Activated CD8-positive, alpha-beta T cell treated with anti-CD3 and anti-CD28 coated beads for 36 hours (primary cell): ENCODE measurements at regions not wholly inside any gene's neighbourhood (a gene's known extent, or its start where the extent isn't known, plus 50 kb on each side); places are given as distances from the start of the nearest gene placed in this dataset.
"Not testable (repeated sequence)": the region's sequence is repeated elsewhere in the genome, so short reads cannot be mapped to it uniquely, and the experiment has no call there.

Experiments used
- ATAC-seq: fragments of 200-7000 bp; cut with Tn5 transposase; one replicate; pipeline ENCODE4 v1.10.0; 2021; ENCODE audit warnings: mild to moderate bottlenecking, moderate library complexity
- CTCF ChIA-PET: fragments of 350-600 bp; sonication (Branson Sonifier 250); formaldehyde crosslinking; loops from one replicate; lab custom pipeline; 2021; ENCODE audit warnings: antibody characterized with exemption; lab: Charles Lee
- POLR2A ChIA-PET: fragments of 350-600 bp; sonication (Branson Sonifier 250); formaldehyde crosslinking; loops from one replicate; lab custom pipeline; 2021; ENCODE audit warnings: antibody characterized with exemption; lab: Charles Lee
- DNase-seq: peaks from one replicate; pipeline ENCODE4 v3.0.0-alpha.2; 2020
- H3K27ac Mint-ChIP-seq: one replicate; pipeline ENCODE4 v1.8.0; 2021; ENCODE audit warnings: mild to moderate bottlenecking, mixed read lengths
- H3K27me3 Mint-ChIP-seq: one replicate; pipeline ENCODE4 v1.8.0; 2021; ENCODE audit warnings: mixed read lengths
- H3K36me3 Mint-ChIP-seq: one replicate; pipeline ENCODE4 v1.8.0; 2021; ENCODE audit warnings: low read depth, mixed read lengths
- H3K4me1 Mint-ChIP-seq: one replicate; pipeline ENCODE4 v1.8.0; 2021; ENCODE audit warnings: low read depth, mixed read lengths
- H3K4me3 Mint-ChIP-seq: one replicate; pipeline ENCODE4 v1.8.0; 2021; ENCODE audit warnings: mild to moderate bottlenecking, moderate library complexity, mixed read lengths
- H3K9me3 Mint-ChIP-seq: one replicate; pipeline ENCODE4 v1.8.0; 2021; ENCODE audit warnings: mixed read lengths
- intact Hi-C: fragments of 100-400 bp; cut with micrococcal nuclease; formaldehyde crosslinking; loops from one replicate; pipeline ENCODE4 v1.10.0; 2022
- TF ChIP-seq, protein P1 (sequence below): fragments of 200-600 bp; IDR thresholded peaks from one replicate; pipeline ENCODE4 v1.8.0; 2022; ENCODE audit warnings: antibody characterized with exemption, mild to moderate bottlenecking

DNA sequence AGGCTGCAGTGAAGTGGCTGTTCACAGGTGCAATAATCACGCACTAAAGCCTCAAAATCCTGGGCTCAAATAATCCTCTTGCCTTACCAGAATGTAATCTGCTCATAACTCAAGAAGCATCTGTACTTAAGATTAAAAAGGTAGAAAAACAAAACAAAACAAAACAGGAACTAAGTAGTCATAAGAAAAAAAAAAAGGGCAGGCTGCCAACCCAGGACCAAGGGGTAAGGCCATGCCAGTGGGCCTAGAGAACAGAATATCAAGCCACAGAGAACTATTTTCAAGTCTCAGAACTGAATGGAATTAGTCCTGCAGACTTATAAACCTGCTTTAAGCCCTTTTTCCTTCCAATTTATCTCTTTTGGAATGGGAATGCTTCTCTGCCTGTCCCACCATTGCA lies 64.8 kb upstream of the TBC1D3K start:
- intact Hi-C loops = no loop called here
- peaks cover 2% of the 10 kb centered on the region for H3K4me1 Mint-ChIP-seq
- ATAC-seq (no peak), DNase-seq (no peak)
- peaks cover 11% of the 10 kb centered on the region for H3K9me3 Mint-ChIP-seq
- ChIA-PET POLR2A (no interaction called here), CTCF (no interaction called here)
- TF ChIP-seq, protein P1, sequence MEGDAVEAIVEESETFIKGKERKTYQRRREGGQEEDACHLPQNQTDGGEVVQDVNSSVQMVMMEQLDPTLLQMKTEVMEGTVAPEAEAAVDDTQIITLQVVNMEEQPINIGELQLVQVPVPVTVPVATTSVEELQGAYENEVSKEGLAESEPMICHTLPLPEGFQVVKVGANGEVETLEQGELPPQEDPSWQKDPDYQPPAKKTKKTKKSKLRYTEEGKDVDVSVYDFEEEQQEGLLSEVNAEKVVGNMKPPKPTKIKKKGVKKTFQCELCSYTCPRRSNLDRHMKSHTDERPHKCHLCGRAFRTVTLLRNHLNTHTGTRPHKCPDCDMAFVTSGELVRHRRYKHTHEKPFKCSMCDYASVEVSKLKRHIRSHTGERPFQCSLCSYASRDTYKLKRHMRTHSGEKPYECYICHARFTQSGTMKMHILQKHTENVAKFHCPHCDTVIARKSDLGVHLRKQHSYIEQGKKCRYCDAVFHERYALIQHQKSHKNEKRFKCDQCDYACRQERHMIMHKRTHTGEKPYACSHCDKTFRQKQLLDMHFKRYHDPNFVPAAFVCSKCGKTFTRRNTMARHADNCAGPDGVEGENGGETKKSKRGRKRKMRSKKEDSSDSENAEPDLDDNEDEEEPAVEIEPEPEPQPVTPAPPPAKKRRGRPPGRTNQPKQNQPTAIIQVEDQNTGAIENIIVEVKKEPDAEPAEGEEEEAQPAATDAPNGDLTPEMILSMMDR = no peak
- no peak overlapping the region for H3K4me3 Mint-ChIP-seq
- H3K36me3 Mint-ChIP-seq = peaks cover 5% of the 10 kb centered on the region
- H3K27me3 Mint-ChIP-seq = peaks cover 13% of the 10 kb centered on the region
- no peak overlapping the region for H3K27ac Mint-ChIP-seq

DNA sequence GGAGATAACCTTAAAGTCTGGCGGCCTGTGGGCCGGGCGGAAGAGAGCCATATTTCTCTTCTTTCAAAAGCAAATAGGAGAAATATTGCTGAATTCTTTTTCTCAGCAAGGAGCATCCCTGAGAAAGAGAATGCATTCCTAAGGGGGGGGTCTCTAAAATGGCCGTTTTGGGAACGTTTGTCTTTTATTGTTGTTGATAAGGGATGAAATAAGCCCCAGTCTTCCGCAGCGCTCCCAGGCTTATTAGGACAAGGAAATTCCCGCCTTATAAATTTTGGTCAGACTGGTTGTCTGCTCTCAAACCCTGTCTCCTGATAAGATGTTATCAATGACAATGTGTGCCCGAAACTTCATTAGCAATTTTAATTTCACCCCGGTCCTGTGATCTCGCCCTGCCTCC lies 65.8 kb upstream of the TBC1D3K start:
- H3K4me1 Mint-ChIP-seq, H3K27me3 Mint-ChIP-seq, DNase-seq, POLR2A ChIA-PET, CTCF ChIA-PET, ATAC-seq, H3K4me3 Mint-ChIP-seq, intact Hi-C loops, H3K27ac Mint-ChIP-seq, H3K36me3 Mint-ChIP-seq: not testable (repeated sequence)
- peaks cover 11% of the 10 kb centered on the region for H3K9me3 Mint-ChIP-seq

DNA sequence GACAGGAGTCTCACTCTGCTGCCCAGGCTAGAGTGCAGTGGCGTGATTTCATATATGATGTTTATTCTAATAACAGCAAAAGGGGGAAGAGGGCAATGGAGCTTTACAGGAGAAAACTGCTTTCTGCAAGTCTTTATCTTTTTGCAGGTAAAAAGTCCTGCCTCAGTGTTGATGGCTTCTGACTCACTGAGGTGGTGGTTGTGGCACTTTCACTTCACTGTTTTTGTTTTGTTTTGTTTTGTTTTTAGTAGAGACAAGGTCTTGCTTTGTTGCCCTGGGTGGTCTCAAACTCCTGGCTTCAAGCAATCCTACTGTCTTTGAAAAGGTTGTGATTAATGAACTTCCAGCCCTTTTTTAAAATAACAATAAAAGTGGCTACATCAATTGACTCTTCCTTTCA lies 68.0 kb upstream of the TBC1D3K start:
- TF ChIP-seq, protein P1 = no peak
- ATAC-seq = no peak
- no peak overlapping the region for H3K4me3 Mint-ChIP-seq
- H3K9me3 Mint-ChIP-seq = peaks cover 11% of the 10 kb centered on the region
- intact Hi-C loops = no loop called here
- DNase-seq = no peak
- H3K36me3 Mint-ChIP-seq = peaks cover 5% of the 10 kb centered on the region
- peaks cover 5% of the 10 kb centered on the region for H3K4me1 Mint-ChIP-seq
- no peak overlapping the region for H3K27ac Mint-ChIP-seq
- ChIA-PET CTCF (no interaction called here), POLR2A (no interaction called here)
- peaks cover 8% of the 10 kb centered on the region for H3K27me3 Mint-ChIP-seq

DNA sequence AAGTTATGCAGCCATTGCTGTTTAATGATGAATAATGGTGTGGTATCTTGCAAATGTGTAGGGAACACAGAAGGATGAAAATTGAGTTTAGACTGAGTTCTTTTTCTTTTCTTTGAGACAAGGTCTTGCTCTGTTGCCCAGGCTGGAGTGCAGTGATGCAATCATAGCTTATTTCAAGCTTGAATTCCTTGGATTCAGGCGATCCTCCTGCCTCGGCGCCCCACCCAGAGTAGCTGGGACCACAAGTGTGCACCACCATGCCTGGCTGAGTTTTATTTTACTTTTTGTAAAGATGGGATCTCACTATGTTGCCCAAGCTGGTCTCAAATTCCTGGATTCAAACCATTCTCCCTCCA lies 74.6 kb upstream of the TBC1D3K start:
- intact Hi-C loops = no loop called here
- no peak overlapping the region for H3K27ac Mint-ChIP-seq
- TF ChIP-seq, protein P1 = no peak
- no peaks in the 10 kb centered on the region for H3K9me3 Mint-ChIP-seq
- peaks cover 5% of the 10 kb centered on the region for H3K27me3 Mint-ChIP-seq
- DNase-seq (no peak), ATAC-seq (no peak)
- POLR2A ChIA-PET = no interaction called here
- no peak overlapping the region for H3K4me3 Mint-ChIP-seq
- H3K4me1 Mint-ChIP-seq = peaks cover 25% of the 10 kb centered on the region
- H3K36me3 Mint-ChIP-seq = no peaks in the 10 kb centered on the region
- CTCF ChIA-PET = interaction anchor here (1.0 kb wide), 1 partner anchor 17 kb away, joined by 3 read pairs; no protein-coding TSS in a partner anchor

DNA sequence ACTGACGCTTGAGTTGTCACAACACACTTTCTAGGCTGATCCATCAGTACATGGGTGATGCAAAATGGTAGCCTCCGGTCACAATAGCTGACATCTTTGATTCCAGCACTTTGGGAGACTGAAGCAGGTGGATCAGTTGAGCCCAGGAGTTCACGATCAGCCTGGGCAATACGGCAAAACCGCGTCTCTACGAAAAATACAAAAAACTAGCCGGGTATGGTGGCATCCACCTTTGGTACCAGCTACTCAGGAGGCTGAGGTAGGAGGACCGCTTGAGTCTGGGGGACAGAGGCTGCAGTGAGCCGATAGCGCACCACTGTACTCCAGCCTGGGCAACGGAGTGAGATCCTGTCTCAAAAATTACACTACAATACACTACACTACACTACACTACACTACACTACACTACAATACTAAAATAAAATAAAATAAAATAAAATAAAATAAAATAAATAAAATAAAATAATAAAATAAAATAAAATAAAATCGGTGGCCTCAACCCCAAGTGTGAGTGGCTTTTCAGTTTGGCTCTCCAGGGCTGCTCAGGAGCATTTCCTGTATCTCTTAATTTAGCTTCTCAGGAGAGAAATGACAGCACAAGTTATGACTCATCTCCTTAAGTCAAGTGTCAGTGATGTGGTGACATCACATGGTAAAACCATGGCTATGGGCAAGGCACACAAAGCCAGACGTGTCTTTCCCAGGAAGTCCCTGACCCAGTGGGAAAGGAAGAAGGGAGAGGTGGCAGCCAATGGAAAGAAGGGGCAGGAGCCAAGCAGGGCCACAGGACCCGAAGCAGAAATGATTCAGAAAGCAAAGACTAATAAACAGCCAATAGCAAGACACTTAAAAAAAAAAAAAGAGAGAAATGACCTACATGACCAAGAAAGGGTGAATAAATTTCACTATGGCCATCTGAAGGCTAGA lies 75.3 kb upstream of the TBC1D3K start:
- TF ChIP-seq, protein P1 = no peak
- no peaks in the 10 kb centered on the region for H3K9me3 Mint-ChIP-seq
- peaks cover 5% of the 10 kb centered on the region for H3K27me3 Mint-ChIP-seq
- ATAC-seq (peak; percentile 83), DNase-seq (peak; percentile 54)
- H3K4me3 Mint-ChIP-seq = no peak overlapping the region
- intact Hi-C loops = no loop called here
- ChIA-PET POLR2A (interaction anchor here (0.6 kb wide), 1 partner anchor 79 kb away, joined by 3 read pairs; no protein-coding TSS in a partner anchor), CTCF (no interaction called here)
- peak overlapping the region; percentile 66 for H3K27ac Mint-ChIP-seq
- H3K36me3 Mint-ChIP-seq = no peaks in the 10 kb centered on the region
- peaks cover 23% of the 10 kb centered on the region for H3K4me1 Mint-ChIP-seq
